Suprapubic skin (tissue), 4 donors: ENCODE measurements at regions not wholly inside any gene's neighbourhood (a gene's known extent, or its start where the extent isn't known, plus 50 kb on each side); places are given as distances from the start of the nearest gene placed in this dataset.

ENCODE experiments used
- DNase-seq, 2 donors: peaks; one replicate each; pipeline ENCODE4 v3.0.0-alpha.2; 2019; ENCODE audit warnings: low spot score in 2 of 2
- H3K27ac ChIP-seq: fragments of 200-600 bp; sonication (generic); one replicate; pipeline ENCODE4 v1.5.1; 2019
- H3K27me3 ChIP-seq: fragments of 200-600 bp; sonication (generic); one replicate; pipeline ENCODE4 v1.5.1; 2019
- H3K36me3 ChIP-seq: fragments of 200-600 bp; sonication (generic); one replicate; pipeline ENCODE4 v1.5.1; 2019
- H3K4me1 ChIP-seq: fragments of 200-600 bp; sonication (generic); one replicate; pipeline ENCODE4 v1.5.1; 2019
- H3K4me3 ChIP-seq: fragments of 200-600 bp; sonication (generic); one replicate; pipeline ENCODE4 v1.5.1; 2019; ENCODE audit warnings: mild to moderate bottlenecking
- H3K9me3 ChIP-seq: fragments of 200-600 bp; sonication (generic); one replicate; pipeline ENCODE4 v1.5.1; 2019
- CTCF ChIP-seq, 2 donors: fragments of 200-600 bp in 1 of 2; fragments of 450-650 bp in 1 of 2; sonication (generic) in 1 of 2; IDR thresholded peaks; one replicate each; pipeline ENCODE4 v1.5.1; 2016 to 2019; ENCODE audit warnings: antibody characterized with exemption in 2 of 2, mild to moderate bottlenecking in 1 of 2, moderate library complexity in 1 of 2
- EP300 ChIP-seq: sonication (generic); formaldehyde crosslinking; IDR thresholded peaks from one replicate; pipeline ENCODE4 v1.6.1; 2017; ENCODE audit warnings: antibody characterized with exemption
- POLR2A ChIP-seq, 2 donors: fragments of 450-650 bp; IDR thresholded peaks; one replicate each; pipeline ENCODE4 v1.6.1; 2017; ENCODE audit warnings: antibody characterized with exemption in 2 of 2, mild to moderate bottlenecking in 2 of 2, moderate library complexity in 2 of 2
- POLR2AphosphoS5 ChIP-seq, 3 donors: sonication (generic); formaldehyde crosslinking; IDR thresholded peaks; one replicate each; pipeline ENCODE4 v1.6.1; 2017; ENCODE audit warnings: antibody characterized with exemption in 3 of 3
- WGBS: methylation state at CpG from one replicate; pipeline ENCODE4 v1.1.5; 2018; 5-methylcytosine and 5-hydroxymethylcytosine counted together

- no peak overlapping the region for H3K4me3 ChIP-seq
- H3K27ac ChIP-seq, result no peak overlapping the region
- no peaks in the 10 kb centered on the region for H3K27me3 ChIP-seq
- H3K9me3 ChIP-seq, result no peaks in the 10 kb centered on the region
- no peak for TF ChIP-seq POLR2AphosphoS5 (IDR thresholded peaks at IDR 0.05)
- no peak for TF ChIP-seq POLR2A (IDR thresholded peaks at IDR 0.05)
- TF ChIP-seq CTCF (IDR thresholded peaks at IDR 0.05), result no peak
- TF ChIP-seq EP300, result no peak
- no peak for DNase-seq
- no peaks in the 10 kb centered on the region for H3K36me3 ChIP-seq
- 82% methylated on average over 1 of the region's 1 CpG for WGBS
- H3K4me1 ChIP-seq, result peaks cover 12% of the 10 kb centered on the region
Measured at GRCh38 chr6:119545245-119545644, 195.7 kb upstream of the MAN1A1 start.

GRCh38 chr6:119544325-119545175 lies 195.0 kb upstream of the MAN1A1 start:
- no peaks in the 10 kb centered on the region for H3K36me3 ChIP-seq
- H3K4me3 ChIP-seq, result no peak overlapping the region
- peaks cover 12% of the 10 kb centered on the region for H3K4me1 ChIP-seq
- no peaks in the 10 kb centered on the region for H3K9me3 ChIP-seq
- WGBS, result 86% methylated on average over 4 of the region's 4 CpGs
- no peak for DNase-seq
- H3K27ac ChIP-seq, result no peak overlapping the region
- TF ChIP-seq POLR2AphosphoS5 (IDR thresholded peaks at IDR 0.05) (no peak), CTCF (IDR thresholded peaks at IDR 0.05) (no peak), POLR2A (IDR thresholded peaks at IDR 0.05) (no peak), EP300 (no peak)
- no peaks in the 10 kb centered on the region for H3K27me3 ChIP-seq

GRCh38 chr6:119543332-119543731 lies 193.8 kb upstream of the MAN1A1 start:
- H3K27ac ChIP-seq, result no peak overlapping the region
- H3K4me1 ChIP-seq, result peaks cover 12% of the 10 kb centered on the region
- no peaks in the 10 kb centered on the region for H3K36me3 ChIP-seq
- H3K27me3 ChIP-seq, result no peaks in the 10 kb centered on the region
- TF ChIP-seq CTCF (IDR thresholded peaks at IDR 0.05), result no peak
- no peak for TF ChIP-seq POLR2A (IDR thresholded peaks at IDR 0.05)
- no peak for TF ChIP-seq EP300
- TF ChIP-seq POLR2AphosphoS5 (IDR thresholded peaks at IDR 0.05), result no peak
- no peak for DNase-seq
- H3K4me3 ChIP-seq, result no peak overlapping the region
- no peaks in the 10 kb centered on the region for H3K9me3 ChIP-seq
- 91% methylated on average over 2 of the region's 2 CpGs for whole genome bisulfite sequencing

GRCh38 chr6:119542037-119542436 lies 192.5 kb upstream of the MAN1A1 start:
- peaks cover 12% of the 10 kb centered on the region for H3K4me1 ChIP-seq
- WGBS, result 98% methylated on average over 1 of the region's 1 CpG
- no peak overlapping the region for H3K4me3 ChIP-seq
- no peaks in the 10 kb centered on the region for H3K9me3 ChIP-seq
- no peaks in the 10 kb centered on the region for H3K36me3 ChIP-seq
- H3K27ac ChIP-seq, result peak overlapping the region; percentile 58
- TF ChIP-seq POLR2AphosphoS5 (IDR thresholded peaks at IDR 0.05) (no peak), EP300 (no peak), CTCF (IDR thresholded peaks at IDR 0.05) (no peak), POLR2A (IDR thresholded peaks at IDR 0.05) (no peak)
- H3K27me3 ChIP-seq, result no peaks in the 10 kb centered on the region
- no peak for DNase-seq

- peak overlapping the region; percentile 58 for H3K27ac ChIP-seq
- peaks cover 12% of the 10 kb centered on the region for H3K4me1 ChIP-seq
- H3K9me3 ChIP-seq, result no peaks in the 10 kb centered on the region
- no peak overlapping the region for H3K4me3 ChIP-seq
- 30% methylated on average over 3 of the region's 3 CpGs for WGBS
- DNase-seq, result no peak
- H3K27me3 ChIP-seq, result no peaks in the 10 kb centered on the region
- TF ChIP-seq EP300, result no peak
- no peak for TF ChIP-seq CTCF (IDR thresholded peaks at IDR 0.05)
- no peak for TF ChIP-seq POLR2A (IDR thresholded peaks at IDR 0.05)
- TF ChIP-seq POLR2AphosphoS5 (IDR thresholded peaks at IDR 0.05), result peak in 2 of 3 donors; percentile 19 to 65
- H3K36me3 ChIP-seq, result no peaks in the 10 kb centered on the region
Measured at GRCh38 chr6:119541132-119541905, 191.8 kb upstream of the MAN1A1 start.
